Hepatocyte (in vitro differentiated cells): ENCODE measurements at regions not wholly inside any gene's neighbourhood (a gene's known extent, or its start where the extent isn't known, plus 50 kb on each side); places are given as distances from the start of the nearest gene placed in this dataset.

Source experiments
- CTCF ChIP-seq: fragments of 200-600 bp; sonication (generic); IDR thresholded peaks from 2 replicates; pipeline ENCODE4 v1.5.1; 2016; ENCODE audit warnings: antibody characterized with exemption, mild to moderate bottlenecking; ENCODE audit not compliant: poor library complexity
- EZH2 ChIP-seq: fragments of 200-600 bp; sonication (generic); IDR thresholded peaks from 2 replicates; pipeline ENCODE4 v1.6.1; 2016; ENCODE audit warnings: antibody characterized with exemption, mild to moderate bottlenecking, borderline replicate concordance
- EZH2phosphoT487 ChIP-seq: fragments of 200-600 bp; sonication (generic); IDR thresholded peaks from one replicate; pipeline ENCODE4 v1.6.1; 2018; ENCODE audit warnings: antibody characterized with exemption, mild to moderate bottlenecking, low read depth, moderate library complexity; ENCODE audit not compliant: unreplicated experiment, severe bottlenecking

GRCh38 chr2:184040230-184040629 is 558.1 kb upstream of the ZNF804A start:
- TF ChIP-seq EZH2phosphoT487 = no peak
- TF ChIP-seq CTCF = no peak
- no peak for TF ChIP-seq EZH2
